ENCODE measurements at regions not wholly inside any gene's neighbourhood (a gene's known extent, or its start where the extent isn't known, plus 50 kb on each side); places are given as distances from the start of the nearest gene placed in this dataset.

- H3K36me3 ChIP-seq (ENCODE audit: control insufficient read depth, insufficient read depth, low read length), result no peaks in the 10 kb centered on the region
- H3K27me3 ChIP-seq (ENCODE audit: control insufficient read depth, insufficient read depth, low read length), result no peaks in the 10 kb centered on the region
- no peaks in the 10 kb centered on the region for H3K9me3 ChIP-seq (ENCODE audit: control insufficient read depth, low read length)
- H3K27ac ChIP-seq, result no peak overlapping the region
- no peak overlapping the region for H2AFZ ChIP-seq
- no peaks in the 10 kb centered on the region for H3K79me2 ChIP-seq
- no peaks in the 10 kb centered on the region for H3K4me1 ChIP-seq
- no peak overlapping the region for H3K9ac ChIP-seq
- H3K4me2 ChIP-seq (ENCODE audit: low read length), result no peak overlapping the region
- TF ChIP-seq CTCF (IDR thresholded peaks at IDR 0.05), result no peak
- H3K4me3 ChIP-seq (ENCODE audit: low read depth, low read length), result no peak overlapping the region
Measured at GRCh38 chr5:109962882-109963603, 273.3 kb downstream of the MAN2A1 start.

GRCh38 chr5:109964136-109964535 is 274.4 kb downstream of the MAN2A1 start:
- no peak for TF ChIP-seq CTCF (IDR thresholded peaks at IDR 0.05)
- H3K9me3 ChIP-seq (ENCODE audit: control insufficient read depth, low read length), result no peaks in the 10 kb centered on the region
- H2AFZ ChIP-seq, result no peak overlapping the region
- H3K4me1 ChIP-seq, result no peaks in the 10 kb centered on the region
- no peaks in the 10 kb centered on the region for H3K36me3 ChIP-seq (ENCODE audit: control insufficient read depth, insufficient read depth, low read length)
- no peak overlapping the region for H3K4me2 ChIP-seq (ENCODE audit: low read length)
- no peak overlapping the region for H3K27ac ChIP-seq
- H3K4me3 ChIP-seq (ENCODE audit: low read depth, low read length), result no peak overlapping the region
- no peaks in the 10 kb centered on the region for H3K79me2 ChIP-seq
- H3K9ac ChIP-seq, result no peak overlapping the region
- no peaks in the 10 kb centered on the region for H3K27me3 ChIP-seq (ENCODE audit: control insufficient read depth, insufficient read depth, low read length)

GRCh38 chr5:109965634-109966033 is 275.9 kb downstream of the MAN2A1 start:
- Histone ChIP-seq H3K79me2 (no peaks in the 10 kb centered on the region), H2AFZ (no peak overlapping the region), H3K36me3 (ENCODE audit: control insufficient read depth, insufficient read depth, low read length) (no peaks in the 10 kb centered on the region), H3K27me3 (ENCODE audit: control insufficient read depth, insufficient read depth, low read length) (no peaks in the 10 kb centered on the region), H3K9ac (no peak overlapping the region), H3K27ac (no peak overlapping the region), H3K4me2 (ENCODE audit: low read length) (no peak overlapping the region), H3K4me1 (no peaks in the 10 kb centered on the region), H3K9me3 (ENCODE audit: control insufficient read depth, low read length) (no peaks in the 10 kb centered on the region), H3K4me3 (ENCODE audit: low read depth, low read length) (no peak overlapping the region)
- TF ChIP-seq CTCF (IDR thresholded peaks at IDR 0.05), result no peak

GRCh38 chr5:109971968-109972367 is 282.2 kb downstream of the MAN2A1 start:
- Histone ChIP-seq H3K9me3 (ENCODE audit: control insufficient read depth, low read length) (no peaks in the 10 kb centered on the region), H3K27ac (no peak overlapping the region), H3K27me3 (ENCODE audit: control insufficient read depth, insufficient read depth, low read length) (no peaks in the 10 kb centered on the region), H3K9ac (no peak overlapping the region), H3K4me2 (ENCODE audit: low read length) (no peak overlapping the region), H3K4me1 (no peaks in the 10 kb centered on the region), H3K36me3 (ENCODE audit: control insufficient read depth, insufficient read depth, low read length) (no peaks in the 10 kb centered on the region), H3K79me2 (no peaks in the 10 kb centered on the region), H2AFZ (no peak overlapping the region), H3K4me3 (ENCODE audit: low read depth, low read length) (no peak overlapping the region)
- no peak for TF ChIP-seq CTCF (IDR thresholded peaks at IDR 0.05)

- no peak overlapping the region for H3K9ac ChIP-seq
- H3K79me2 ChIP-seq, result no peaks in the 10 kb centered on the region
- H3K27me3 ChIP-seq (ENCODE audit: control insufficient read depth, insufficient read depth, low read length), result no peaks in the 10 kb centered on the region
- H3K9me3 ChIP-seq (ENCODE audit: control insufficient read depth, low read length), result no peaks in the 10 kb centered on the region
- TF ChIP-seq CTCF (IDR thresholded peaks at IDR 0.05), result no peak
- H3K4me2 ChIP-seq (ENCODE audit: low read length), result no peak overlapping the region
- H3K4me1 ChIP-seq, result no peaks in the 10 kb centered on the region
- no peak overlapping the region for H2AFZ ChIP-seq
- no peak overlapping the region for H3K4me3 ChIP-seq (ENCODE audit: low read depth, low read length)
- no peaks in the 10 kb centered on the region for H3K36me3 ChIP-seq (ENCODE audit: control insufficient read depth, insufficient read depth, low read length)
- no peak overlapping the region for H3K27ac ChIP-seq
Measured at GRCh38 chr5:109981979-109982378, 292.3 kb downstream of the MAN2A1 start.

Data from parathyroid adenoma (tissue), 2 donors.